SH-SY5Y (cell line): ENCODE measurements at regions not wholly inside any gene's neighbourhood (a gene's known extent, or its start where the extent isn't known, plus 50 kb on each side); places are given as distances from the start of the nearest gene placed in this dataset.

Experiments used
- GATA2 ChIP-seq: IDR thresholded peaks from 2 replicates; pipeline ENCODE4 v1.6.1; 2011; ENCODE audit warnings: mild to moderate bottlenecking, low read depth, low read length
- GATA3 ChIP-seq: IDR thresholded peaks from 2 replicates; pipeline ENCODE4 v1.6.1; 2011; ENCODE audit warnings: low read depth, mild to moderate bottlenecking, low read length, moderate library complexity

DNA sequence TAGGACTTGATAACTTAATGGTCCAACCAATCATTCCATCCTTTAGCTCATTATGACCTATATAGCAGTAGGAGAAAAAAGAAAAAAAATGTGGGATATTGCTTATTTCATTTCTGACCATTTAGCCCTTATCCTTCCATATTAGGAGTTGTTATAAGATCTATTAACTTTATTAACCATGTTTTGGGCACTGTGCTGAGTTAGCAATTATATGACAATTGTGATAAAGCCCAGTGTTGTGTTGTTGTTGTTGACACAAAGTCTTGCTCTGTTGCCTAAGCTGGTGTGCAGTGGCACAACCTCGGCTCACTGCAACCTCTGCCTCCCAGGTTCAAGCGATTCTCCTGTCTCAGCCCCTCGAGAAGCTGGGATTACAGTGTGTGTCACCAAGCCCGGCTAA lies 569.7 kb upstream of the FOXG1 start:
- TF ChIP-seq GATA2, result no peak

DNA sequence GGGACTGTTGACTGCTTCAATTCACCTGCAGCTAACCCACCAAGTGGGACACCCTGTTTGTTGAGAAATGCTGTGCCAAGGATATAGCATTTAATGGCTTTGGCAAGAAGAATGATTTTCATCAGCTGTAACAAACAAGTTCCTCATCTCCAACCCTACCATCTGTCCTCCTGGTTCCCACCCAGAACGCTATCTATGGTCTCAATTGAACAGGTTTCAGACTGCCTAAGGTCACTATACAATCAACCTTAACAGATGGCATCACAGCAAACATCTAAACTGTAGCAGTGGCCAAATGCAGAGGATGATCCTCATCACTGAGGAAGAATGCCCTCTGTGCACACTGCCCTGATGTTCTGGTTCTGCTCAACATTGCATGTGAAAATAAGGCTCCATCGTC lies 546.2 kb upstream of the FOXG1 start:
- TF ChIP-seq GATA2 (no peak), GATA3 (no peak)

DNA sequence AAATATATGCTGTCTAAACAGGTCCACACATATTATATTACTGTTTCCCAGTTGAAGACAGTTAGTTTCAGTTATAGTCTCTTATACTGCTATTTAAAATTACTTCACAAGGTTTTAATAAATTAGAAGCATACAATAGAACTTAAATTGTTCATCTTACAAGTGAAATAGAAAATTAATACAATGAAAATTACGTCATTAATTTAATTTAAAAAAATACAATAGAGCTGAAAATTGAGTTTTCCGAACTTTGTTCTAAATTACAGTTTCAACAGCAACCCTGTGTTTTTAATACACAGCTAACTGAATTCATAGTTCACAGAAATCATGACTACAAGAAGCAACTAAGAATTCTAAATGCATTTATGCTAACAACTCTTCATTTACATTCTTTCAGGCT lies 525.7 kb upstream of the FOXG1 start:
- TF ChIP-seq GATA3, result no peak
- no peak for TF ChIP-seq GATA2

DNA sequence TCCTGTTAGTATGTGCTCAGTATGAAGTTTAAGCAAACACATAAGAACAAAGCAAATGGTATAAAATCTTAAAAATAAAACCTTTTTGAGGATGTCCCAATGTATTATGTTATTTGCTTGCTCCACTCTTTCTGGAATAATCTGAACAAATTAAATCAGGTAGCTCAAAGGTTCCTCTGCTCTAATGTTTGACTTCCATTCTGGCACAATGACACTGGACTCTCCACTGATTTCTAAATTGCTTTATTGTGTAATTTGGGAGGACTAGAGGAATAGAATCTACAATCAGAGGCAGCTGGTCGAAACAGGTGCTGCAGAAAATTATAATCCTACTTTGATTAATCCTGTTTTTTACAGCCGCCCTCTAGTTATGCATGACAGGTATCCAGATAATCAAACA lies 523.7 kb upstream of the FOXG1 start:
- TF ChIP-seq GATA3 (no peak), GATA2 (no peak)

DNA sequence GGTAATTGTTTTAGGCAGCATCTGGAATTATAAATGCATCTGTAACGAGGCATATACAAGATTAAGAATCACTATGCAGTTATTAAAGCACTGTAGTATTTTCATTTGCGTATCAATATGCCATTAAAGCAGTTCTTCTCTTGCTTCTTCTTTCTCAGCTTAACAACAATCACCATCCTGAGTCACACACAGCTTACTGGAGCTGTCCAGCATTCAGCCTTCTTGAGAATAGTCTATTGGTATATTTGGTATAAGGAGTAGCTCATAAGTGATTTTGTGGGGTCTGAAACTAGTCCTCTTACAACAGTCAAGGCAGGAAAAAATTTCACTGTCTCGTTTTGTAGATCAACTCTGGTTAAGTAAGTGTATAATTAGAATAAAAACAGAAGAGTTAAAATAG lies 523.0 kb upstream of the FOXG1 start:
- TF ChIP-seq GATA3, result no peak
- no peak for TF ChIP-seq GATA2

DNA sequence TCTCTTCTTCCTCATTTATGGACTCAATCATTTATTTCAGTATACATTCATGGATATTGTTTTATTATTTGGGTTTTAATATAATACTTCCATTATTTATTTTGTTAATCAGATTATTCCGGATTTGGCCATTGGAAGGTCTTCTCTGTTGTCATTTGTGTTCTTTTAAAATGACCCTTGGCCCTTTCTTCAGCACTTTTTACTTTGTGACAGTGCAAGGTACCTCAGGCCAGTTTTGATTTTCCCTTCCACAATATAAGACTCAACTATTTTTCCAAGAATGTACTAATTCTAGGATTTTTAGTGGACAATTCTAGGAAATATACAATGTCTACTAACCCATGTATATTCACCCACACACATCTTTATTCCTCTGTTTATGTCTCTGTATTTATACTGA lies 521.4 kb upstream of the FOXG1 start:
- no peak for TF ChIP-seq GATA3
- TF ChIP-seq GATA2, result no peak

DNA sequence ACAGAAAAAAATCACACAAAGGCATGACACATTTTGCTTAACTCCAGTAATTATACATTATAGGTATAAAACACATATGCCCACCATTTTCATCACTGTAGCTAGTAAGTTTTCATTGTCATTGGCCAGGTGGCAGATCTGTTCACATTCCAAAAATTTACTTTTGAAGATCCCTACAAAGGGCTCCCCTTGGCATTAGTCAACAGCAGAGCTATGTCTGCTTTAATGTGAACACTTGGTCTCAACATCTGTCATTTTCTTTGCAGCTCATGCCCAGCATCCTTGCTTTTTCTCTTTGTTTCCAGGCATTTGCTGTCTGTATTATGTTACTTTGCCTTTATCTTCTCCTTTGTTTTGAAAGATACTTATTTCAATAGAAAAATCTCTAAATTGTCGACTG lies 519.1 kb upstream of the FOXG1 start:
- TF ChIP-seq GATA3 (no peak), GATA2 (no peak)

DNA sequence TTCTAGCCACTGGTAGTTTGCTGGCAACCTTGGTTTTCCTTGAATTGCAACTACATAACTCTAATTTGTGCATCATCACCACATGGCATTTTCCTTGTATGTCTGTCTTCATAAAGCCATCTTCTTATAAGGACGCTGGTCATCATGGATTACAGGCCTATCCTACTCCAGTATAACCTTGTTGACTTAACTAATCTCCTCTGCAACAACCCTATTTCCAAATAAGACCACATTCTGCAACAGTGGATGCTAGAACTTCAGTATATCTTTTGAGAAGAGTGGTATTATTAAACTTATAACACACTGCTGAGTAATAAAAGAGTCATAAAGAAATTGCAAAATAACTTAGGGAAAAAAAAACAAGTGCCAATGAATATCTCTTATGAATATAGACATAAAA lies 511.8 kb upstream of the FOXG1 start:
- no peak for TF ChIP-seq GATA3
- TF ChIP-seq GATA2, result no peak

DNA sequence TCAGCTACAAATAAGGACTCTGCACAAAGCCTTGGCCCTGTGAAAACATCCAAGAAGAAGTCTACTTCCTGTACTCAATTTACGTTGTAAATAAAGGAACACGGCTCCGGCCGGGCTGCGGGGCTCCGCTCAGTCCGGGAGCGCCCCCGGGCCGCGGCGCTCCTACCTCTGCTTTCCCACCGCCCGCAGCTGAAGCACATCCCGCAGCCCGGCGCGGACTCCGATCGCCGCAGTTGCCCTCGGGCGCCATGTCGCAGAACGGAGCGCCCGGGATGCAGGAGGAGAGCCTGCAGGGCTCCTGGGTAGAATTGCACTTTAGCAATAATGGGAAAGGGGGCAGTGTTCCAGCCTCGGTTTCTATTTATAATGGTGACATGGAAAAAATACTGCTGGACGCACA lies 502.3 kb upstream of the FOXG1 start:
- TF ChIP-seq GATA2 (no peak), GATA3 (no peak)

DNA sequence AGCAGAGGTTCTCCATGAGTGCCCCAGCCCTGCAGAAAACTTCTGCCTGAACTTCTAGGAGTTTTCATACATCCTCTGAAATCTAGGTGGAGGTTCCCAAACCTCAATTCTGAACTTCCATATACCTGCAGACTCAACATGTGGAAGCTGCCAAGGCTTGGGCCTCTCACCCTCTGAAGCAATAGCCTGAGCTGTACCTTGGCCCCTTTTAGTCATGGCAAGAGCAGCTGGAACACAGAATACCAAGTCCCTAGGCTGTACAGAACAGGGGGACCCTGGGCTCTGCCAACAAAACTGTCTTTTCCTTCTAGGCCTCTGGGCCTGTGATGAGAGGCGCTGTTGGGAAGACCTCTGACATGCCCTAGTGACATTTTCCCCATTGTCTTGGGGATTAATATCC lies 494.3 kb upstream of the FOXG1 start:
- no peak for TF ChIP-seq GATA2
- no peak for TF ChIP-seq GATA3

DNA sequence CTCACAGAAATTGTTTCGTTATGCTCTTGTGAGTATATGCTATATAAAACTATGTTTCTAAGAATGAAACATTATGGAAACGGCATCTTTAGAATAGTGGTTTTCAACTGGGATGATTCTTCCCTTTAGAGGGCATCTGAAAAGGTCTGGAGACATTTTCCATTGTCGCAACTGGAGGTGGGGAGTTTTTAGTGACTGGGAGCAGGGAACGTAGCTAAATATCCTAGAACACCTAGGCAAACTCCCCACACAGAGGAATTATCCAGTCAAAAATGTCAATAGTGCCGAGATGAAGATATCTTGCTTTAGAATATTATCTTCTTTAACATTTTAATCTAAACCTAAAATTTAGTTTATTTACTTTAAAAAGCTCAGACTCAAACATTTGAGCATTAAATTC lies 486.1 kb upstream of the FOXG1 start:
- TF ChIP-seq GATA3 (no peak), GATA2 (no peak)

DNA sequence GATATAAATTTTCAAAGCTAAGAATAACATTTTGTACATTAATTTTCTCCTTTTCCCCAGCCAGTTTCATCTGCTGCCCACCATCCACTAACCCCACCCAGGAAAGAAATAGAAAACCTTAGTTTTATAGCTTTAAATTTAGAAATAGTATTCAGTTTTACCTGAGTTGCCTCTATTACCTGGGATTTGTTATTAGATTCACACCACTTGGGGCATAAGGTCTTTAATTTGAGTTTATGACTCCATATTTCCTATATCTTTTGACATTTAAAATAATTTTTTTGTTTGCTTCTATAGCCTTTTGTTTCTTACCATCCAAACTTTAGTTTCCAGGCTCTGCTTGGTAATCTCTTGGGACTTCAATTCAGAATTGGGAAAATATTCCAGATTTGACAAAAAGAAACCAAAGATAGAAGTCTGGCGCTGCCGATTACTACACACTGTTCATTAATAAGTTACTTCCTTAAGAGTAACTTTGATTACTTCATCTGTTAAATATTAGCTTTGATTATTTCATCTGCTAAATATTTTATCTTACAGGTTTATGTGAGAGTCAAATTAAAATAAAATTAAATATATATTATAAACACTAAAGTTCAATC lies 485.5 kb upstream of the FOXG1 start:
- TF ChIP-seq GATA2 (no peak), GATA3 (no peak)

DNA sequence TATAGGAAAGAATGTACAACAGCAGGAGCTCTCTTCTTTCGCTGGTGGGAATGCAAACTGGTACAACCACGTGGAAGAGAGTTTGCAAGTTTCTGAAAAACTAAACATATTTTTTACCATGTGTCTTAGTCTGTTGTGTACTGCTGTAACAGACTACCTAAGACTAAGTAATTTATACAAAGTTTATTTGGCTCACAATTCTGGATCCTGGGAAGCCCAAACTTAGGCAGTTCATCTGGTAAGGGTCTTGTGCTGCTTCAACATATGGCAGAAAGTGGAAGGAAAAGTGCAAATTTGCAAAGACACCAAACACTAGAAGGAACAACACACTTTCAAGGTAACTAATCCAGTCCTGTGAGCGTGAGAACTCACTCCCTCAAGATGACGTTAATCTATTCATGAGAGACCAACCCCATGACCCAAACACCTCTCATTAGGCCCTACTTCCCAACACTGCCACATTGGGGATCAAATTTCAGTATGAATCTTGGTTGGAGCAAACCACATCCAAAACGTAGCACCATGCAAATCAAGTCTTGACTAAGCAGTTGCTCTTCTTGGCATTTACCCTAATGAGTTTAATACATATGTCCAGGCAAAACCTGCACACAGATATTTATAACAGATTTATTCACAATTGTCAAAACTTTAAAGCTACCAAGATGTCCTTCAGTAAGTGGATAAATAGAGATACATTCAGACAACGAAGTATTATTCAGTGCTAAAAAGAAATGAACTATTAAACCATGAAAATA lies 481.9 kb upstream of the FOXG1 start:
- TF ChIP-seq GATA2 (no peak), GATA3 (no peak)

DNA sequence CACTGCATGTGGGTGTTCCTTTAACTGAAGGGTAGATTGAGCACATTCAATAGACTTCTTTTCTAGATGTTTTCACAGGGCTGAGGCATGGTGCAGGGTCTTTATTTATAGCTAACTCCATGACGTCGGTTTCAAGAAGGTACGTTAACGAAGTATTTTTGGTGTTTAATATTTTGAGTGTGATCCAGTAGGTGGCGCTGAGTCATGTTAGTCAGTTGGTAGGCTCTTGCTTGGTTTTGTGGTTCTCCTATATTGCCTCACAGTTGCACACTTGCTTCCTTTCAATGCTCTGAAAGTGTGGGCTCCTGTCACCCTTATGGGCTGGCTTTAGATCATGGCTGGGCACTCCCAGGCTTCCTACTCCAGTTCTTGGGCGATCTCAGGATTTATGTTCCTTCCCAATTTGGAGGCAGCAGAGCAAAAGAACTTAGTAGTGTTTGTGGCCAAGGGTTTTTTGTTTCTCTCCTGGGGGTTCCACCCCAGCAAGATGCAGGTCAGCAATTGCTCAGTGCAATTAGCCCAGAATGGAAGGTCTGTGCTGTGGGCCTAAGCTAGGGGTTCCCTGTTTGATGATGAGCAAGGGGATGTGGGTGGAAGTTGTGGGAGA lies 471.6 kb upstream of the FOXG1 start:
- no peak for TF ChIP-seq GATA2
- TF ChIP-seq GATA3, result no peak

DNA sequence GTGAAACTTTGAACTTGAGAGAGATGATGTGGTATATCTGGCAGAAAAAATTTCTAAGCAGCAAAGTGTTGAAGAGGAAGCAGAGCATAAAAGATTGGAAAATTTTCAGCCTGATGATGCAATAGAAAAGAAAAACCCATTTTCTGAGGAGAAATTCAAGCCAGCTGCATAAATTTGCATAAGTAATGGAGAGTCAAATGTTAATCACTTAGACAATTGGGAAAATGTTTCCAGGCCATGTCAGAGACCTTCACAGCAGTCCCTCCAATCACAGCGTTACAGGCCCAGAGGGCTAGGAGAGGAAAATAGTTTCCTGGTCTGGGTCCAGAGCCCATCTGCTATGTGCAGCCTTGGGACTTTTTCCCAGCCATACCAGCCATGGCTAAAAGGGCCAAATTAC lies 469.0 kb upstream of the FOXG1 start:
- TF ChIP-seq GATA3, result no peak
